ENCODE measurements at regions not wholly inside any gene's neighbourhood (a gene's known extent, or its start where the extent isn't known, plus 50 kb on each side); places are given as distances from the start of the nearest gene placed in this dataset.

DNA sequence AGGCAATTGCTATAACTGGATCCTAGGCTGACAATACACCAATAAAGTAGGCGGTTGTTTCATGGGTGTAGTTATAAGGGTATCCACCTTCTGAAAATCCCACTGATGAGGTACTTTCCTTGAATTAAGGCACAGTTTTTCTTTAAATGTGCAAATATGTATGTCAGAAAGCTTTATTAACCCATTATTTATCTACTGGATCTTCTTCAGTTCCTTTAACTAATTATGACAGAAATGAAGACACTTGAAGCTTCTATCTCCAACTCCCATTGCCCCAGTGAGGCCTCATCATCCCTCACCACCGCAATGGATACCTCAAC, 159.6 kb upstream of the KLF3 start:
- H3K4me3 ChIP-seq (ENCODE audit: low read length) = no peak overlapping the region
- DNase-seq (ENCODE audit: low read depth) = no peak
- TF ChIP-seq CTCF (conservative IDR thresholded peaks at IDR 0.05; ENCODE audit: low read length) = no peak

- TF ChIP-seq CTCF (conservative IDR thresholded peaks at IDR 0.05; ENCODE audit: low read length) = no peak
- H3K4me3 ChIP-seq (ENCODE audit: low read length) = no peak overlapping the region
These were observed 154.4 kb upstream of the KLF3 start for GRCh38 chr4:38509551-38509950.

GRCh38 chr4:38510201-38510600, 153.8 kb upstream of the KLF3 start:
- no peak overlapping the region for H3K4me3 ChIP-seq (ENCODE audit: low read length)
- no peak for DNase-seq (ENCODE audit: low read depth)
- no peak for TF ChIP-seq CTCF (conservative IDR thresholded peaks at IDR 0.05; ENCODE audit: low read length)

More at GRCh38 chr4:38509551-38509950, 154.4 kb upstream of the KLF3 start:
- DNase-seq (ENCODE audit: low read depth) = no peak

DNA sequence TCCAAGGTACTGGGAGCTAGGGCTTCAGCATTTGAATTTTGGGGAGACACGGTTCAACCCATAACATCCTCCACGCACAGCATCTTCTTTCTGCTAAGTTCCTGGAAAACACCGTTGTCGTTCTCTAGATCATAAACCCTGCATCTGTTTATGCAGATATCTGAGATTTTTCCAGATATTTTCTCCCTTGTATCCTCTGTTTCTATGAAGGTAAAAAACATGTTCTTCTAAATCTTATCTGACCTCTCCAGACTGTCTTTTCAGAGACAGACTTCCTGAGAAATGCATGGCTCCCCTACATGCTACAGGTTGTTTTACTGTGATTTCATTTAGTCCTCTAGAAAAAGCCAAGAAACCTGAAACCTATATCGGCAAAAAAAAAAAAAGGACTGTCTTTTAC, 152.3 kb upstream of the KLF3 start:
- no peak overlapping the region for H3K4me3 ChIP-seq (ENCODE audit: low read length)
- DNase-seq (ENCODE audit: low read depth) = no peak
- TF ChIP-seq CTCF (conservative IDR thresholded peaks at IDR 0.05; ENCODE audit: low read length) = no peak

GRCh38 chr4:38512840-38513239, 151.2 kb upstream of the KLF3 start:
- H3K4me3 ChIP-seq (ENCODE audit: low read length) = no peak overlapping the region

DNA sequence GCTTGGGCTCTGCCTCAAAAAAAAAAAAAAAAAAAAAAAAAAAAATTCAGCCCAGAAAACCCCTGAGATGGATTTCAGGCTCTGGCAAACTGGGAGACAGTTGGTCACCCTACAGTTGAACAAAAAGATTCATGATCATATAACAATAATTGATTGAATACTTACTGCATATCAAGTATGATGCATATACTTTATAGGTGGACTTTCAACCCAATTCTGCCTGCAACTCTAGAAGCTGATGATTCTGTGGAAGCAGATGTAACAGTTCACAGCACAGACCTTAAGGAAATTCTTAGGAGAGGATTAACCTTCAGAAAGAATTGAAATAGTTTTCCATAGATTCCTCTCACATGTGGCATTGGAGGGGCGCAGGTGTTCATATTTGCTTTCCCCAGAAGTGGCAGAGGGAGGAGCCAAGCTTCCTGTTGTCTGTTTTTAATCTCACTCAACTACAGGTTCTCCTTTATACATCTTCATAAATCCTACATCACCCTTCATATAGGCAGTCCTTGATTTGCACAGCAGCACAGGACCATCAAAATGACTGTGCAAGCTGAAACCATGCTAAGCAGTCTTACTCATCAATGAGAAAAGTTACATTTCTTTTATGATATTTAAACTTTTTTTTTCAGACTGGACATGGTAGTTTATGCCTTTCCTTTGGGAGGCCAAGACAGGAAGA, 149.4 kb upstream of the KLF3 start:
- TF ChIP-seq CTCF (conservative IDR thresholded peaks at IDR 0.05; ENCODE audit: low read length) = no peak
- no peak overlapping the region for H3K4me3 ChIP-seq (ENCODE audit: low read length)
- no peak for DNase-seq (ENCODE audit: low read depth)

More at GRCh38 chr4:38512840-38513239, 151.2 kb upstream of the KLF3 start:
- no peak for DNase-seq (ENCODE audit: low read depth)
- TF ChIP-seq CTCF (conservative IDR thresholded peaks at IDR 0.05; ENCODE audit: low read length) = no peak

GRCh38 chr4:38516190-38516589, 147.8 kb upstream of the KLF3 start:
- TF ChIP-seq CTCF (conservative IDR thresholded peaks at IDR 0.05; ENCODE audit: low read length) = no peak
- no peak overlapping the region for H3K4me3 ChIP-seq (ENCODE audit: low read length)
- DNase-seq (ENCODE audit: low read depth) = no peak

Data from AG10803 (cell line).